Ascending aorta (tissue), 2 donors: ENCODE measurements at regions not wholly inside any gene's neighbourhood (a gene's known extent, or its start where the extent isn't known, plus 50 kb on each side); places are given as distances from the start of the nearest gene placed in this dataset.

Source experiments
- DNase-seq, 2 donors: peaks; one replicate each; pipeline ENCODE4 v3.0.0-alpha.2; 2019; ENCODE audit warnings: low spot score in 2 of 2
- H3K27ac ChIP-seq, 2 donors: fragments of 200-600 bp; sonication (generic); one replicate each; pipeline ENCODE4 v1.5.1; 2016 to 2017; ENCODE audit warnings: mild to moderate bottlenecking in 1 of 2
- H3K27me3 ChIP-seq: fragments of 200-600 bp; sonication (generic); one replicate; pipeline ENCODE4 v1.5.1; 2017
- H3K36me3 ChIP-seq, 2 donors: fragments of 200-600 bp; sonication (generic); one replicate each; pipeline ENCODE4 v1.5.1; 2016
- H3K4me1 ChIP-seq, 2 donors: fragments of 200-600 bp; sonication (generic); one replicate each; pipeline ENCODE4 v1.5.1; 2016 to 2017; ENCODE audit warnings: mild to moderate bottlenecking in 1 of 2
- H3K4me3 ChIP-seq, 2 donors: fragments of 200-600 bp; sonication (generic); one replicate each; pipeline ENCODE4 v1.5.1; 2016 to 2017; ENCODE audit warnings: mild to moderate bottlenecking in 1 of 2
- H3K9me3 ChIP-seq, 2 donors: fragments of 200-600 bp; sonication (generic); one replicate each; pipeline ENCODE4 v1.5.1; 2016
- intact Hi-C: fragments of 100-400 bp; cut with DNase I; formaldehyde crosslinking; loops from one replicate; pipeline ENCODE4 v1.15.1; 2023
- TF ChIP-seq, protein P1 (sequence below), 3 experiments: fragments of 200-600 bp in 2 of 3; fragments of 450-650 bp in 1 of 3; sonication (generic) in 2 of 3; IDR thresholded peaks; one replicate each; pipeline ENCODE4 v1.5.1; 2016 to 2019; ENCODE audit warnings: antibody characterized with exemption in 3 of 3, mild to moderate bottlenecking in 1 of 3, moderate library complexity in 1 of 3

DNA sequence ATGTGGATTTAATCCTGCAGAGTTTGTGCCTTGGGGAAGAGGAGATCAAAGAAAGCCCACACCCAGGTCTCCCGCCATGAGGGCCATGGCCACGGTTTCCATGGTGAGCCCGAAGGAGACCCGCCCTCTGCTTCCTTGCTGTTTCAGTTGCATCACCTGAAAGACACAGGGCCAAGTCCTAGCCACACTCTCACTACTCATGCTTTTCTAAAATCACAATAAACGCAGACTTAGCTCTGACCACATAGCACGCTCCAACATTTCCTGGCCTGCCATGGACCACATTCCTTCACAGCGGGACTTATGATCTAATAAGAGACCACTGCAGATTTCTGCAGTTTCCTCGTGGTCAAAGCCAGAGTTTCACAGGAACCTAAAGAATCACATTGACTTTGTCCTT lies 426.0 kb upstream of the NR3C2 start:
- Histone ChIP-seq H3K4me3 (no peak overlapping the region), H3K4me1 (no peaks in the 10 kb centered on the region), H3K27ac (no peak overlapping the region), H3K36me3 (no peaks in the 10 kb centered on the region), H3K27me3 (no peaks in the 10 kb centered on the region), H3K9me3 (no peaks in the 10 kb centered on the region)
- intact Hi-C loops = no loop called here
- TF ChIP-seq, protein P1, sequence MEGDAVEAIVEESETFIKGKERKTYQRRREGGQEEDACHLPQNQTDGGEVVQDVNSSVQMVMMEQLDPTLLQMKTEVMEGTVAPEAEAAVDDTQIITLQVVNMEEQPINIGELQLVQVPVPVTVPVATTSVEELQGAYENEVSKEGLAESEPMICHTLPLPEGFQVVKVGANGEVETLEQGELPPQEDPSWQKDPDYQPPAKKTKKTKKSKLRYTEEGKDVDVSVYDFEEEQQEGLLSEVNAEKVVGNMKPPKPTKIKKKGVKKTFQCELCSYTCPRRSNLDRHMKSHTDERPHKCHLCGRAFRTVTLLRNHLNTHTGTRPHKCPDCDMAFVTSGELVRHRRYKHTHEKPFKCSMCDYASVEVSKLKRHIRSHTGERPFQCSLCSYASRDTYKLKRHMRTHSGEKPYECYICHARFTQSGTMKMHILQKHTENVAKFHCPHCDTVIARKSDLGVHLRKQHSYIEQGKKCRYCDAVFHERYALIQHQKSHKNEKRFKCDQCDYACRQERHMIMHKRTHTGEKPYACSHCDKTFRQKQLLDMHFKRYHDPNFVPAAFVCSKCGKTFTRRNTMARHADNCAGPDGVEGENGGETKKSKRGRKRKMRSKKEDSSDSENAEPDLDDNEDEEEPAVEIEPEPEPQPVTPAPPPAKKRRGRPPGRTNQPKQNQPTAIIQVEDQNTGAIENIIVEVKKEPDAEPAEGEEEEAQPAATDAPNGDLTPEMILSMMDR (IDR thresholded peaks at IDR 0.05) = no peak
- DNase-seq = no peak

DNA sequence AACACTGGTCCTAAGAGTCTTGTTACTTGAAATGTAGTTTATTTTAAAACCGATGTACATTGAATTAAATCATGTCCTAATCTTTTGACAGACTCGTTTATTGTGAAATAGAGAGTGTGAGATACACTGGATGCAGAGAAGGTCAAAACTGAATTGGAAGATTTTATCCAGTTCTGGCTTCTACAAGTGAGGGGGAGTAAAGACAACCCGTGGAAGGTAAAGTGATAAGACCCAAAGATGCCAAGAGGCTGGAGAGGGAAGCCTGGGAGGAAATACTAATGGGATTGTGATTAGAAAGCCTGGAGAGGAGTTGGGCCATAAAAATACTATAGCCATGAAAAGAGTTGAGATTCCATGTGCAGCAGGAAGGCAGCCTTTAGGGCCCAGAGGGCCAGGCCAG lies 424.5 kb upstream of the NR3C2 start:
- Histone ChIP-seq H3K9me3 (no peaks in the 10 kb centered on the region), H3K36me3 (no peaks in the 10 kb centered on the region), H3K27me3 (no peaks in the 10 kb centered on the region), H3K4me3 (no peak overlapping the region), H3K27ac (no peak overlapping the region), H3K4me1 (no peaks in the 10 kb centered on the region)
- no peak for DNase-seq
- intact Hi-C loops = no loop called here
- TF ChIP-seq, protein P1 (IDR thresholded peaks at IDR 0.05) = no peak

DNA sequence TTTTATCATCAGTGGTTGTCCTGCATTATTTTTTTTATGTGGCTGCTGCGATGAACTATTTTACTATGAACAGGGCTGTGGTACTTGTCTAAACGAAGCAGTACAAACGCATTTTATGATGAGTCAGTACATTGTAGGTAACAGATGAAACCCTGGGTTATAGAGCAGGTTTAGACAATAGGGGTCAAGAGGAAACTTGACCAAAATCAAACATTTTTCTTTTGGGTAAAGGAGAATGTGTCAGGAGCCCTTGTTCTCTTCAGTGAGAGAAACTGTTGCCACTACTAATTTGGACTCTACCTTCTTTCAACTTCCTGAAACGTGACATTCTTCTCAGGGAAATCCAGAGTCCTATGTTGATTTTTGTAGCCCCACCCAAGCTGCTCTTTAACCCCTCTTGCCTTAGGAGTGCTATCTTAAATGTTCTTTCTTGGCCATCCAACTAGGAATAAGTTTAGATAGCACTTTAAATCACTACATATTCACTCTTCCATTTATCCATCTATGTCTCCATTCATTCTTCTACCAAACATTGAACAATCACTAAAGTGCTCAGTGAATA lies 415.8 kb upstream of the NR3C2 start:
- no peaks in the 10 kb centered on the region for H3K27me3 ChIP-seq
- TF ChIP-seq, protein P1 (IDR thresholded peaks at IDR 0.05) = no peak
- H3K27ac ChIP-seq = no peak overlapping the region
- H3K9me3 ChIP-seq = peaks cover 0 to 3% of the 10 kb centered on the region in 2 donors
- intact Hi-C loops = no loop called here
- H3K4me1 ChIP-seq = no peaks in the 10 kb centered on the region
- no peak overlapping the region for H3K4me3 ChIP-seq
- no peaks in the 10 kb centered on the region for H3K36me3 ChIP-seq
- no peak for DNase-seq

DNA sequence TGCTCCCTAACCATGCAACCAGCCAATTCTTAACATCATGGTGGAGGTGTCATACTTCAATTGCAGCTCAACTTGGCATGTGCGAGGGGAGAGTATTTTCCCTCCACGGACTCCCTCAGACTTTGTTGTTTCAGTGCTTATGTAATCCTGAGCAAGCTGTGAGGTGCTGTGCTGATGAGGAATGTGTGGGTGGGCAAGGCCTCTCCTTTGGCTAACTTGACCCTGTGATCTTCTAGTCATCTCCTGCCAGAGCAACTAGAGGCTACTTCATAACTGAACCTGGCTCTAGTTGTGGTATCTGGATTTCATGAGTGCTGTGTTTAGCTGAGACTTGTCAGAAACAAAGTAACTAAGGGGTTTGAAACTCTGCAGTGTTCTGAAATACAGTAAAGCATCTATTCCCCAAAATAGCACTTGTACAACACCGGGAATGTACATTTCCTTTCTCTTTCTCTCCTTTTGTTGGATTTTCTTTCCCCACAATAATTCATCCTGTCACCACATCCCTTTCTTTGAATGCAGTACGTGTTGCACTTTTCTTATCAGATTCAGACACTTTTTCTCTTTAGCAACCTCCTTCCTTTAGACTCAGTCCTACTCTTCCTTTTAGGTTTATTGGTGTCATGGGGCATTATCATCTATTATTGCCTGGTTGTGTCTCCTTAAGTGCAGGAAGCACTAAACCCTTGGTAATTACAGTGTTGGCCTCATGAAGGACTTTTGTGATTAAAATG lies 415.2 kb upstream of the NR3C2 start:
- Histone ChIP-seq H3K27me3 (no peaks in the 10 kb centered on the region), H3K36me3 (no peaks in the 10 kb centered on the region), H3K27ac (no peak overlapping the region), H3K4me3 (no peak overlapping the region), H3K9me3 (peaks cover 0 to 3% of the 10 kb centered on the region in 2 donors), H3K4me1 (no peaks in the 10 kb centered on the region)
- TF ChIP-seq, protein P1 (IDR thresholded peaks at IDR 0.05) = no peak
- intact Hi-C loops = no loop called here
- no peak for DNase-seq

DNA sequence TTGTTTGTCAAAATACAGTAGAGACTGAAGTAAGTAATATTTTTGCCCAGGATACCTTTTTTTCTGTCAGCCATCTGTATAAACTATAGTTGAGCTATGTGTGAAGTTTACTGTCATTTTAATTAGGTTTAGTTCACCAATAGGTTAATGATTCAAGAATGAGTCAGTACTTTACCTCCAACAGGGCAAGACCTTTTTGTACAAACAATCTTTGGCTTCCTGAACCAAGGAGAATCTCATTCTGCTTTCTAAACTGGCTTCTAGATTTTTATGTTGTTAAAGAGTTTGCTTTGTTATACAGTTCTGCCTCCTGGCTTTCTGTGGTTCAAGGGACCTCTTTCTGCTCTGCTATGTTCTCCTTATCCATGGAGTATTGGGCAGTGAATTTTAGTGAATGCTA lies 412.0 kb upstream of the NR3C2 start:
- no peak for DNase-seq
- TF ChIP-seq, protein P1 (IDR thresholded peaks at IDR 0.05) = no peak
- no peak overlapping the region for H3K27ac ChIP-seq
- H3K27me3 ChIP-seq = no peaks in the 10 kb centered on the region
- no peaks in the 10 kb centered on the region for H3K4me1 ChIP-seq
- H3K9me3 ChIP-seq = peaks cover 0 to 3% of the 10 kb centered on the region in 2 donors
- no peak overlapping the region for H3K4me3 ChIP-seq
- intact Hi-C loops = no loop called here
- no peaks in the 10 kb centered on the region for H3K36me3 ChIP-seq
